Jurkat, Clone E6-1 (cell line): ENCODE measurements at regions not wholly inside any gene's neighbourhood (a gene's known extent, or its start where the extent isn't known, plus 50 kb on each side); places are given as distances from the start of the nearest gene placed in this dataset.

ENCODE experiments used
- DNase-seq: peaks from one replicate; pipeline ENCODE4 v3.0.0-alpha.2; 2011; ENCODE audit warnings: low read depth, low spot score
- H3K4me3 ChIP-seq: 2 replicates; pipeline ENCODE4 v1.5.1; 2011; ENCODE audit warnings: mild to moderate bottlenecking, low read length, control low read depth, moderate library complexity

DNA sequence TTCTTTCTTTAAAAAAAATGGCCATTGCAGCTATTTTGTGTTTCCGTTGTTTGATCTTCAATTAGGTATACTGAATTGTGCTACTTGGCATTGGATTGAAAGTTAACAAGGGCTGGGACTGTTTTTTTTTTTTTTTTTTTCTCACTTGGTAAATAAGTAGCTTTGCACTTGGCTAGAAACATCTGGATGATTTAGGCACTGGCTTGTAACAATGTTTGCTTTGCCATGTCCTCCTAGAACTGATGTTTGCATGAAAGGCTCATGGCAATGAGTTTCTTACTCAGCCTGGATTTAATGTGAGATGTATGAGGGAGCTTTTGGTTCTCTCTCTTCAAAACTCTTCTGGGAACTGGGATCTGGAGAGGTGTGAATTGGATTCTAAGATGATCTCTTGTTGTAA is 414.1 kb downstream of the CDH26 start:
- peak; percentile 22 for DNase-seq
- H3K4me3 ChIP-seq, result no peak overlapping the region

- DNase-seq, result peak; percentile 92
- no peak overlapping the region for H3K4me3 ChIP-seq
Observed at GRCh38 chr20:60372822-60373221, 414.6 kb downstream of the CDH26 start.

DNA sequence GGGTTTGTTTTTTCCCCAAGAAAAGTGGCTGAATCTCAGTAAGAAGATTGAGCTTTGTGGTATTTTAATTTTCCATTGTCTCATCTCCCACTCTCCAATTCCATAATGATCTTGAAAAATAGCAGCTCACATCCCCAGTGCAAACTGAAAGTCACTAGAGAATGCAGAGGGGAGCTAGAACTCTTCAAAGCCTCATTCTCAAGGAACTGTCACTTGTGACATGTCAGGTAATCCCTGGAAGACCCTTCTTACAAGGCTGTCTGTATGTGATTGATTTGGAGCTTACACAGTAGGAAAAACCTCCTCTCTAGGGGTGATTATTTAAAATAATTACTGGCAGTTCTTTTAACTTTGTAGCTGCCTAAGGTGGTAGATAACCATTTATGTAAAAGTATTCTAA is 420.4 kb downstream of the CDH26 start:
- DNase-seq, result no peak
- no peak overlapping the region for H3K4me3 ChIP-seq

DNA sequence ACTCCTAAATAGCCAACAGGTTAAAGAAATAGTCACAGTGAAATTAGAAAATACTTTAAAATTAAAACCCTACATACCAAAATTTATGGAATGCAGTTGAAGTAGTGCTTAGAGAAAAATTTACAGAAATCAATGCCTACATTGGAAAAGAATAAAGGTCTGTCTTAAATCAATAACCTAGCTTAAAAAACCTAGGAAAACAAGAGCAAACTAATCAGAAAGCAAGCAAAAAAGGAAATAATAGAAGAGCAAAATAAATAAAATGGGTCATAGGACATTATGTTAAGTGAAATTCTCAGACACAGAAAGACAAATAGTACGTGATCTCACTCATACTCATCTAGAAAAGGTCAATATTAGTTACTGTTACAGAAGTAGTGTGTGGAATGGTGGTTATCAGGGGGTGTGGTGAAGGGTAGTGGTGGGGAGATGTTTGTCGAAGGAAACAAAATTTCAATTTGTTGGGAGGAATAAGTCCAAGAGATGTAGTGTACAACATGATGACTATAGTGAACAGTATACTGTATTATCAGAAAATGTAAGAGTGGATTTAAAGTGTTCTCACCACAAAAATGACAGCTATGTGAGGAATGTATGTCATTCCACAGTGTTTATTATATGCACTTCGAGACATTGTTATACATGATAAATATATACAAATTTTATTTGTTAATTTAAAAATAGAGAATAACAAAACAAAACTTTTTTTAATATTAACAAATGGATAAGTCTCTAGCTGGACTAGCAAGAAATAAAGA is 423.6 kb downstream of the CDH26 start:
- DNase-seq, result no peak
- H3K4me3 ChIP-seq, result no peak overlapping the region

GRCh38 chr20:60389441-60389840 is 431.2 kb downstream of the CDH26 start:
- H3K4me3 ChIP-seq, result no peak overlapping the region
- no peak for DNase-seq

DNA sequence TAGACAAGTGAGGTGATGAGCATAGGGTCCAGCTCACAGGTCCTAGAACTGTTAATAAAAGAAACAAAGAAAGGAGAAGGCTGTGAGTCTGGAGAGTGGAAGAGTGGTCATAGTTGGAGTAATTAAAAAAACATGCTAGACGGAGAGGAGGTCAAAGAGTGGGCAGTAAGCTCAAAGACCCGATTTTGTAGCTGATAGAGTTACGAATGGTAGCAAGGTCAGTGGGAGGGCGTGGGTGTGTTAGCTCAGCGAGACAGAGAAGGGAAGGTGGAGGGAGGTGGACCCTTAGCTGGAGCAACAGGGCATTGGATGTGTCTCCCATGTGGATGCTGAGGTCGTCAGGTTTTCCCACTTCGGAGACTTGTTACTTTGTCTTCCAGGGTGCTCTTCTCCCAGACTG is 431.7 kb downstream of the CDH26 start:
- no peak overlapping the region for H3K4me3 ChIP-seq
- no peak for DNase-seq

DNA sequence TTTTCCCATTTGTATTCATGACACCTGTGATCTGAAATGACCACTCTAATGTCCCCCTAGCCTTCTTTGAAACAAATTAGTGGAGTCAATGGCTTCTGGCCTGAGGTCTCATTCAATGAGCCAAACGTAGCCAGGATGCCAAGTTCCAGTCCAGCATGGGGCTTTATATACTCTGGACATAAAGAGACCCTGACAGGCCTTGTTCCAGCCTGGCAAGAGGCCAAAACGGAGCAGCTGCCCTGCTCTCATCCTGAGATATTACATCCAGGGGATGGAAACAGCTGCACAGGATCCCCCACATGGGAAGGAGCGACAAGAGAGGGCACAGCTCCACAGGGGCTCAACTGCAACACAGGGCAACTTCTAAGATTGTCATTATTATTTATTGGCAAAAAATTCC is 437.8 kb downstream of the CDH26 start:
- DNase-seq, result no peak
- no peak overlapping the region for H3K4me3 ChIP-seq

DNA sequence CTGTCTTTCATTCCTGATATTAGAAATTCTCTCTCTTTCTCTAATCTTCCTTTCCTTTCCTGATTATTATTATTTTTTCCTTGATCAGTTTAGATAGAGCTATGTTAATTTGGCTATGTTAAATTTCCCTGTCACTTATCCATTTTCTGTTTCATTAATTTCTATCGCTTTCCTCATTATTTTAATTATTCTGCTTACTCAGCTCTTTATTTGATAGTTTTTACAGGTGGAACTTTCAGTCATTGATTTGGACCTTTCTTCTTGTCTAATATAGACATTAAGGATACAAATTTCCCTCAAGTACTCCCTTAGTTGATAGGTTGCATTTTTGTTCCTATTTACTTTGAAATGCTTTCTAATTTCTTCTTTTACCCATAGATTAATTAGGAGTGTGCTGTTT is 442.3 kb downstream of the CDH26 start:
- DNase-seq, result no peak
- no peak overlapping the region for H3K4me3 ChIP-seq

DNA sequence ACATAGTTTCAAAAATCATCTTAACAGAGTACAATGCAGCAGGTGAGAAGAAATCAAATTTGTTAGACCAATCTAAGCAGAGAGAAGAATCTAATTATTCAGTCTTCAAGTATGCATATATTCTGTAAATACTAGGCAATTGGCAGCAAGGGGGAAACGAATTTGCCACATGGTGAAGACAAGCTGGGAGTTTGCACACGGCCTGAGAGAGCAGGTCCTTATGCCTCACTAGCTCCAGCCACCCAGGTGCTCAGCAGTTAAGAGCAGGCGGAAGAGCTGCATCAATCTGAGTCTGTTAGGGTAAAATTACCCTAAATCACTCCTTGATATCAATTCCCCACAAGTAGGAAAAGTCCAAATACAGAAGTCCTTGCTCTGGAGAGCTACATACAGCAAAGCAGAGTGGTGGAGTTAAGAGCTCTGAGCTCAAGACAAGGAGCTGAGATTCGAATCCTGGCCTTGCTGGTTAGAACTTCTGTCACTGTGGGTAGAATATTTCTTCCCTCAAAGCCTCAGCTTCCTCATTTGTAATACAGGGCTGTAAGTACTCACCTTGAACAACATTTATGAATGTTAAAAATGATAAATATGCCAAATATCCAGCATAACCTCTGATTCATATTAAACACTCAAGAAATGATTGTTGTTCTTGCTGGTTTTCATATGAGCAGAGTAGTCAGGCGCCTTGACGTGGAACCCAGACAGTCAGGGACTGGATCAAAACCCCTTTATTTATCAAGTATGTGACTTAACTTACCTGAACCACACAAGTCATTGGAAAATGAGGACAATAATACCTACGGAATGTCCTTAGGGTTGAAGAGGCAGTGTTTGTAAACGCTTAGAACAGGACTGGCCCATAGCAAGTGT is 444.2 kb downstream of the CDH26 start:
- no peak overlapping the region for H3K4me3 ChIP-seq
- peak; percentile 59 for DNase-seq

- no peak overlapping the region for H3K4me3 ChIP-seq
- DNase-seq, result no peak
Observed at GRCh38 chr20:60403105-60403741, 445.0 kb downstream of the CDH26 start.

- no peak for DNase-seq
- H3K4me3 ChIP-seq, result no peak overlapping the region
Observed at GRCh38 chr20:60407011-60407771, 449.0 kb downstream of the CDH26 start.

GRCh38 chr20:60407938-60408337 is 449.7 kb downstream of the CDH26 start:
- DNase-seq, result peak; percentile 88
- H3K4me3 ChIP-seq, result peak overlapping the region; percentile 6; the same call in 1 of the 2 replicates

DNA sequence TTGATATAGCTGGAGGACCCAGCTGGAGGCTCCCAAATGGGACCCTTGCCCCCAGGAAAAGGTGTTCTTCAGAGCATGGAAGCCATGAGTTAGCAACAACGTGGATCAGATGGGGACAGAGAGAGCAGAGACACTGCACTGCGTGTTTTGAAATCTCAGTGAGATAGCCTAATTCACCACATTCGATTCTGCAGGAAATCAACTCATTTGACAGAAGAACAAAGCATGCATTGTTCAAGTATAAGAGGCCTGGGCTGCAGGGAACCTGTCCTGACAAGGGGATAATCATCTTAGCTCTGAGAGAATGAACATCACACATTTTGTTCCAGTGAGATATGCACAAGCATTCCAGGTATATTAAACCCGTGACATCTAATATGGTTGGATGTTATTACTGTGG is 450.2 kb downstream of the CDH26 start:
- H3K4me3 ChIP-seq, result peak overlapping the region; percentile 6; the same call in 1 of the 2 replicates
- DNase-seq, result peak; percentile 44

DNA sequence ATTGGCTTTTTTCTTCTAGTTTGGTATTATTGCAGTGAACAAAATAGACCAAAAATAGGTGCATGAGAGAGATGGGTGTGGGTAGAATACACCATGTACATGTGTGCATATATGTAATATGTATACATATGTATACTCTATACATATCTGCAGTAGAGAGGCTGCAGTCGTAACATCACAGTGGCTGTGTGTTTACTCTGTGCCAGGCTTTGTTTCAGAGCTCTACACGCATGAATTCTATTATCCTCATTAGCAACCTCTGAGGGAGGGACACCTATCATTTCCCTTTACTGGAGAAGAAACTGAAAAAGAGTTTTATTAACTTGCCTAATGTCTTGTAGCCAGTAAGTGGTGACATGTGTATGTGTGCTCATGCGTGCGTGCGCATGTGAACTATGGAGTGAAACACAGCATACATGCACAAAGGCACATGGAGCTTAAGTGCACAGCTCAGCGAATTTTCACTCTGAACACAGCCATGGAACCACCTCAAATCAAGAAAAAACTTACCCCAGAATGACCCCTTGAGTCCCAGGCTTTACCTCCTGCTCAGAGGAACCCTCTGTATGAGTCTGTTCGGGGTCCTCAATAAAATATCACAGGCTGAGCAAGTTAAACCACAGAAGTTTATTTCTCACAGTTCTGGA is 452.5 kb downstream of the CDH26 start:
- no peak overlapping the region for H3K4me3 ChIP-seq
- no peak for DNase-seq

- DNase-seq, result no peak
- no peak overlapping the region for H3K4me3 ChIP-seq
Observed at GRCh38 chr20:60411813-60412212, 453.6 kb downstream of the CDH26 start.

- no peak overlapping the region for H3K4me3 ChIP-seq
- DNase-seq, result no peak
Observed at GRCh38 chr20:60420676-60421229, 462.5 kb downstream of the CDH26 start.

DNA sequence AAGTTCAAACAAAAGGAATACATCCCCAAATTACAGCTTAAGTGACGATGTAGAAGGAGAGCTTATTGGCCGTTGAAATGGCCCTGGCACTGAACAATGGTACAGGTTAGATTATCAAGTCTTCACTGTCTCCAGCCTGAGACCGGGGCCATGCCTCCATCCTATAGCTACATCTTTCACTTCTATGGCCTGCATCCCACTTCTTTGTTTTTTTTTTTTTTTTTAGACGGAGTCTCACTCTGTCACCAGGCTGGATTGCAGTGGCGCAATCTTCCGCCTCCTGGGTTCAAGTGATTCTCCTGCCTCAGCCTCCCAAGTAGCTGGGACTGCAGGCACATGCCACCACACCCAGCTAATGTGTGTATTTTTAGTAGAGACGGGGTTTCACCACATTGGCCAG is 464.6 kb downstream of the CDH26 start:
- no peak for DNase-seq
- no peak overlapping the region for H3K4me3 ChIP-seq

DNA sequence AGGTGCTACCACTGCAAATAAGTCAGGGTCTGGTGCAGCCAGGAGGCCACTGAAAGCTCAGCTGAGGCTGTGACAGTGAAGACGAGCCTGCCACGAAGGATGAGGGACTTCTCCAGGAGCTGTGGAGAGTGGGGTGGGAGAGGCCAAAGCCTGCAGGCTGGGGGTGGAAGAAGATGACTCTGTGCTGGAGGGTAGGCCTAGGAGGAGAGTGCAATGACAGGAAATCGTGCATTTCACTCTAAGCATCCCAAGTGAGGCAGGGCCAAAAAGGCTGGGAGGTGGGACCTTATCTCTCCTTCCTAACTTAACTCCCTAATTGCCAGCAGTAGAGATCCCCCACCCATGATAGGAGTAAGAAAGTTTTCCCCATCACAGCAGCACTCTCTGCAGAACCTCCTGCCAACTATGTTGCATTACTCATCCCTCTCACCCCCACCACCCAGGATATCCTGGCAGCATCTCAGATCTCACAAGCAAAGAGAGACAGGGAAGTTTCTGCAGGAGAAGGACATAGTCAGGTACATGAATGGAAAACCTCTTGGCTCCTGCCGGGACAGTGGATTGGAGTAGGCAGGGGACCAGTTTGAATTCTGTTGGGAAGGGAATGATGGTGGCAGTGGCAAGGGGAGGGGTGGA is 466.2 kb downstream of the CDH26 start:
- DNase-seq, result no peak

More for the DNA sequence above, 466.2 kb downstream of the CDH26 start:
- H3K4me3 ChIP-seq, result no peak overlapping the region
